ENCODE measurements at regions not wholly inside any gene's neighbourhood (a gene's known extent, or its start where the extent isn't known, plus 50 kb on each side); places are given as distances from the start of the nearest gene placed in this dataset.

GRCh38 chr10:63720072-63720537 is 198.9 kb downstream of the REEP3 start:
- TF ChIP-seq CTCF (IDR thresholded peaks at IDR 0.05) (peak; percentile 82 to 96 (median 92)), POLR2A (IDR thresholded peaks at IDR 0.05) (no peak), POLR2AphosphoS5 (IDR thresholded peaks at IDR 0.05) (peak; percentile 55)
- Histone ChIP-seq H3K36me3 (no peaks in the 10 kb centered on the region), H3K4me3 (no peak overlapping the region), H3K27me3 (replicated peaks; ENCODE audit: insufficient read depth) (no peaks in the 10 kb centered on the region), H3K9me3 (no peaks in the 10 kb centered on the region), H3K4me1 (replicated peaks) (no peaks in the 10 kb centered on the region), H3K27ac (peak overlapping the region in 1 of 2 donors; percentile 26)
- intact Hi-C loops (cut with DNase I), result loop anchor here (5.0 kb wide), 2 partner anchors 503 to 553 kb away; no protein-coding TSS in a partner anchor
- 2% methylated on average over 6 of the region's 6 CpGs for WGBS
- peak; percentile 60 for DNase-seq (ENCODE audit: low spot score)

GRCh38 chr10:63720676-63721075 is 199.5 kb downstream of the REEP3 start:
- H3K36me3 ChIP-seq, result no peaks in the 10 kb centered on the region
- TF ChIP-seq POLR2A (IDR thresholded peaks at IDR 0.05), result no peak
- no peak for TF ChIP-seq CTCF (IDR thresholded peaks at IDR 0.05)
- no peak for TF ChIP-seq POLR2AphosphoS5 (IDR thresholded peaks at IDR 0.05)
- WGBS, result 66% methylated on average over 4 of the region's 4 CpGs
- H3K4me1 ChIP-seq (replicated peaks), result no peaks in the 10 kb centered on the region
- H3K9me3 ChIP-seq, result no peaks in the 10 kb centered on the region
- peak overlapping the region; percentile 14 to 26 for H3K27ac ChIP-seq
- no peak overlapping the region for H3K4me3 ChIP-seq
- H3K27me3 ChIP-seq (replicated peaks; ENCODE audit: insufficient read depth), result no peaks in the 10 kb centered on the region
- no peak for DNase-seq (ENCODE audit: low spot score)
- intact Hi-C loops (cut with DNase I), result loop anchor here (5.0 kb wide), 2 partner anchors 503 to 553 kb away; no protein-coding TSS in a partner anchor

GRCh38 chr10:63722537-63722936 is 201.3 kb downstream of the REEP3 start:
- Histone ChIP-seq H3K4me1 (replicated peaks) (no peaks in the 10 kb centered on the region), H3K36me3 (no peaks in the 10 kb centered on the region), H3K9me3 (no peaks in the 10 kb centered on the region), H3K27ac (peak overlapping the region; percentile 70 to 71), H3K4me3 (no peak overlapping the region), H3K27me3 (replicated peaks; ENCODE audit: insufficient read depth) (no peaks in the 10 kb centered on the region)
- TF ChIP-seq POLR2A (IDR thresholded peaks at IDR 0.05) (no peak), POLR2AphosphoS5 (IDR thresholded peaks at IDR 0.05) (peak; percentile 94), CTCF (IDR thresholded peaks at IDR 0.05) (no peak)
- DNase-seq (ENCODE audit: low spot score), result peak; percentile 79
- WGBS, result 12% methylated on average over 5 of the region's 5 CpGs
- intact Hi-C loops (cut with DNase I), result loop anchor here (5.0 kb wide), 2 partner anchors 505 to 555 kb away; no protein-coding TSS in a partner anchor

- TF ChIP-seq CTCF (IDR thresholded peaks at IDR 0.05) (no peak), POLR2AphosphoS5 (IDR thresholded peaks at IDR 0.05) (no peak), POLR2A (IDR thresholded peaks at IDR 0.05) (no peak)
- 72% methylated on average over 4 of the region's 4 CpGs for WGBS
- no peak for DNase-seq (ENCODE audit: low spot score)
- H3K9me3 ChIP-seq, result no peaks in the 10 kb centered on the region
- no peak overlapping the region for H3K4me3 ChIP-seq
- no peaks in the 10 kb centered on the region for H3K36me3 ChIP-seq
- H3K4me1 ChIP-seq (replicated peaks), result no peaks in the 10 kb centered on the region
- peak overlapping the region in 1 of 2 donors; percentile 2 for H3K27ac ChIP-seq
- intact Hi-C loops (cut with DNase I), result loop anchor here (5.0 kb wide), 2 partner anchors 506 to 556 kb away; no protein-coding TSS in a partner anchor
- H3K27me3 ChIP-seq (replicated peaks; ENCODE audit: insufficient read depth), result no peaks in the 10 kb centered on the region
Measured at GRCh38 chr10:63723320-63723719, 202.1 kb downstream of the REEP3 start.

GRCh38 chr10:63723741-63724140 is 202.5 kb downstream of the REEP3 start:
- 77% methylated on average over 7 of the region's 7 CpGs for WGBS
- Histone ChIP-seq H3K9me3 (no peaks in the 10 kb centered on the region), H3K36me3 (no peaks in the 10 kb centered on the region), H3K4me3 (no peak overlapping the region), H3K4me1 (replicated peaks) (no peaks in the 10 kb centered on the region), H3K27me3 (replicated peaks; ENCODE audit: insufficient read depth) (no peaks in the 10 kb centered on the region), H3K27ac (peak overlapping the region in 1 of 2 donors; percentile 2)
- TF ChIP-seq POLR2A (IDR thresholded peaks at IDR 0.05), result no peak
- TF ChIP-seq POLR2AphosphoS5 (IDR thresholded peaks at IDR 0.05), result no peak
- TF ChIP-seq CTCF (IDR thresholded peaks at IDR 0.05), result no peak
- intact Hi-C loops (cut with DNase I), result loop anchor here (5.0 kb wide), 2 partner anchors 506 to 556 kb away; no protein-coding TSS in a partner anchor
- DNase-seq (ENCODE audit: low spot score), result no peak
